SKM-1 treated with dmso at 0.1 percent for 144 hours (cell line): ENCODE measurements at regions not wholly inside any gene's neighbourhood (a gene's known extent, or its start where the extent isn't known, plus 50 kb on each side); places are given as distances from the start of the nearest gene placed in this dataset.
"Not testable (repeated sequence)": the region's sequence is repeated elsewhere in the genome, so short reads cannot be mapped to it uniquely, and the experiment has no call there.

ENCODE experiments used
- DNase-seq: peaks from one replicate; lab custom pipeline; 2025; ENCODE audit not compliant: unreplicated experiment; lab: John Stamatoyannopoulos, UW

- DNase-seq: no peak
Measured at GRCh38 chr3:22660606-22661005, 542.5 kb upstream of the UBE2E2 start.

- DNase-seq: no peak
Measured at GRCh38 chr3:22661121-22661700, 541.9 kb upstream of the UBE2E2 start.

GRCh38 chr3:22665528-22665927, 537.6 kb upstream of the UBE2E2 start:
- no peak for DNase-seq

- no peak for DNase-seq
Measured at GRCh38 chr3:22666736-22667135, 536.4 kb upstream of the UBE2E2 start.

- no peak for DNase-seq
Measured at GRCh38 chr3:22671848-22672247, 531.3 kb upstream of the UBE2E2 start.

GRCh38 chr3:22684739-22685138, 518.4 kb upstream of the UBE2E2 start:
- DNase-seq: no peak

- no peak for DNase-seq
Measured at GRCh38 chr3:22685597-22685996, 517.5 kb upstream of the UBE2E2 start.

GRCh38 chr3:22691407-22691806, 511.7 kb upstream of the UBE2E2 start:
- no peak for DNase-seq

GRCh38 chr3:22691856-22692628, 511.1 kb upstream of the UBE2E2 start:
- DNase-seq: no peak

- DNase-seq: no peak
Measured at GRCh38 chr3:22700876-22701275, 502.3 kb upstream of the UBE2E2 start.

- no peak for DNase-seq
Measured at GRCh38 chr3:22704166-22704565, 499.0 kb upstream of the UBE2E2 start.

GRCh38 chr3:22704571-22705354, 498.4 kb upstream of the UBE2E2 start:
- DNase-seq: no peak

- DNase-seq: not testable (repeated sequence)
Measured at GRCh38 chr3:22706922-22707321, 496.2 kb upstream of the UBE2E2 start.

- DNase-seq: peak; percentile 88
Measured at GRCh38 chr3:22713936-22714335, 489.2 kb upstream of the UBE2E2 start.

GRCh38 chr3:22714749-22715148, 488.4 kb upstream of the UBE2E2 start:
- no peak for DNase-seq

- DNase-seq: no peak
Measured at GRCh38 chr3:22720596-22720995, 482.5 kb upstream of the UBE2E2 start.

- no peak for DNase-seq
Measured at GRCh38 chr3:22724420-22724819, 478.7 kb upstream of the UBE2E2 start.

GRCh38 chr3:22728406-22728805, 474.7 kb upstream of the UBE2E2 start:
- DNase-seq: no peak

- DNase-seq: no peak
Measured at GRCh38 chr3:22729212-22729611, 473.9 kb upstream of the UBE2E2 start.

- peak; percentile 10 for DNase-seq
Measured at GRCh38 chr3:22729981-22730380, 473.1 kb upstream of the UBE2E2 start.

GRCh38 chr3:22730701-22731100, 472.4 kb upstream of the UBE2E2 start:
- no peak for DNase-seq

- DNase-seq: no peak
Measured at GRCh38 chr3:22731901-22732300, 471.2 kb upstream of the UBE2E2 start.
